IMR-90 (cell line): ENCODE measurements at regions not wholly inside any gene's neighbourhood (a gene's known extent, or its start where the extent isn't known, plus 50 kb on each side); places are given as distances from the start of the nearest gene placed in this dataset.

ENCODE experiments used
- BHLHE40 ChIP-seq: fragments of 150-350 bp; IDR thresholded peaks from 2 replicates; pipeline ENCODE4 v1.6.1; 2016; ENCODE audit warnings: mild to moderate bottlenecking, low read depth, low read length
- CEBPB ChIP-seq: IDR thresholded peaks from 2 replicates; pipeline ENCODE4 v1.6.1; 2012; ENCODE audit warnings: low read depth, low read length, improper control_type of control experiment
- FOS ChIP-seq: fragments of 150-350 bp; IDR thresholded peaks from 2 replicates; pipeline ENCODE4 v1.6.1; 2016; ENCODE audit warnings: low read depth, low read length
- MAFK ChIP-seq: IDR thresholded peaks from 2 replicates; pipeline ENCODE4 v1.6.1; 2012; ENCODE audit warnings: low read depth, low read length, improper control_type of control experiment
- MAZ ChIP-seq: IDR thresholded peaks from 2 replicates; pipeline ENCODE4 v1.6.1; 2012; ENCODE audit warnings: low read depth, mild to moderate bottlenecking, low read length, improper control_type of control experiment, moderate library complexity, borderline replicate concordance
- MXI1 ChIP-seq: IDR thresholded peaks from 2 replicates; pipeline ENCODE4 v1.6.1; 2012; ENCODE audit warnings: low read depth, mild to moderate bottlenecking, low read length, moderate library complexity, borderline replicate concordance
- NFE2L2 ChIP-seq: fragments of 150-350 bp; IDR thresholded peaks from 2 replicates; pipeline ENCODE4 v1.6.1; 2016; ENCODE audit warnings: low read depth, mild to moderate bottlenecking, low read length
- POLR2A ChIP-seq: IDR thresholded peaks from 2 replicates; pipeline ENCODE4 v1.6.1; 2012; ENCODE audit warnings: mild to moderate bottlenecking, low read depth, low read length
- RAD21 ChIP-seq: IDR thresholded peaks from 2 replicates; pipeline ENCODE4 v1.6.1; 2012; ENCODE audit warnings: low read length, improper control_type of control experiment
- RCOR1 ChIP-seq: IDR thresholded peaks from 2 replicates; pipeline ENCODE4 v1.6.1; 2012; ENCODE audit warnings: mild to moderate bottlenecking, low read length, improper control_type of control experiment; ENCODE audit not compliant: insufficient replicate concordance
- RFX5 ChIP-seq: IDR thresholded peaks from 2 replicates; pipeline ENCODE4 v1.8.0; 2012; ENCODE audit warnings: low read depth, mild to moderate bottlenecking, low read length, moderate library complexity
- SMC3 ChIP-seq: fragments of 150-350 bp; IDR thresholded peaks from 2 replicates; pipeline ENCODE4 v1.6.1; 2016; ENCODE audit warnings: low read depth, mild to moderate bottlenecking, antibody characterized with exemption, low read length, moderate library complexity
- TF ChIP-seq, protein P1 (sequence below): conservative IDR thresholded peaks from 2 replicates; pipeline ENCODE4 v1.5.1; 2012; ENCODE audit warnings: mild to moderate bottlenecking, low read depth, low read length, improper control_type of control experiment
- TF ChIP-seq, protein P2 (sequence below): fragments of 150-350 bp; IDR thresholded peaks from 2 replicates; pipeline ENCODE4 v1.6.1; 2017; ENCODE audit warnings: mild to moderate bottlenecking, antibody characterized with exemption, low read length, low read depth

DNA sequence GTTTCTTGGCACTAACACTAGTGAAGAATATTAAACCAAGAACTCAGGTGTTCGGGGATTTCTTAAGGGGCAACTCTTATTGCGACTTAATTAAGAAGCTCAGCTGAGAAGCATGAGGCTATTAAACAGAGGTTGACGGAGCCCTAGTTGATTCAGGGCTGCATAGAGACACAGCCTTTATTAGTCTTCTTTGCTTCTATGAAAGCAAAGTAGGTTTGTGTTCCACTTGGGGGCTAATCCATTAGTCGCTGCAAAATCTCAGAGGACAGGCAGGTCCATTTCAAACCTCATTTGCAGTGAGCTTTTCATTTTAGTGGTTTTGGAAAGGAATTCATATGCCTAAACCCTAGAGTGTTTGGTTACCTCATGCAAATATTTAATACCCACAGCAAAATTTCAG lies 506.6 kb upstream of the SULF2 start:
- TF ChIP-seq POLR2A: no peak
- TF ChIP-seq SMC3: no peak
- TF ChIP-seq, protein P1, sequence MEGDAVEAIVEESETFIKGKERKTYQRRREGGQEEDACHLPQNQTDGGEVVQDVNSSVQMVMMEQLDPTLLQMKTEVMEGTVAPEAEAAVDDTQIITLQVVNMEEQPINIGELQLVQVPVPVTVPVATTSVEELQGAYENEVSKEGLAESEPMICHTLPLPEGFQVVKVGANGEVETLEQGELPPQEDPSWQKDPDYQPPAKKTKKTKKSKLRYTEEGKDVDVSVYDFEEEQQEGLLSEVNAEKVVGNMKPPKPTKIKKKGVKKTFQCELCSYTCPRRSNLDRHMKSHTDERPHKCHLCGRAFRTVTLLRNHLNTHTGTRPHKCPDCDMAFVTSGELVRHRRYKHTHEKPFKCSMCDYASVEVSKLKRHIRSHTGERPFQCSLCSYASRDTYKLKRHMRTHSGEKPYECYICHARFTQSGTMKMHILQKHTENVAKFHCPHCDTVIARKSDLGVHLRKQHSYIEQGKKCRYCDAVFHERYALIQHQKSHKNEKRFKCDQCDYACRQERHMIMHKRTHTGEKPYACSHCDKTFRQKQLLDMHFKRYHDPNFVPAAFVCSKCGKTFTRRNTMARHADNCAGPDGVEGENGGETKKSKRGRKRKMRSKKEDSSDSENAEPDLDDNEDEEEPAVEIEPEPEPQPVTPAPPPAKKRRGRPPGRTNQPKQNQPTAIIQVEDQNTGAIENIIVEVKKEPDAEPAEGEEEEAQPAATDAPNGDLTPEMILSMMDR: no peak
- no peak for TF ChIP-seq RCOR1
- no peak for TF ChIP-seq RFX5
- TF ChIP-seq, protein P2, sequence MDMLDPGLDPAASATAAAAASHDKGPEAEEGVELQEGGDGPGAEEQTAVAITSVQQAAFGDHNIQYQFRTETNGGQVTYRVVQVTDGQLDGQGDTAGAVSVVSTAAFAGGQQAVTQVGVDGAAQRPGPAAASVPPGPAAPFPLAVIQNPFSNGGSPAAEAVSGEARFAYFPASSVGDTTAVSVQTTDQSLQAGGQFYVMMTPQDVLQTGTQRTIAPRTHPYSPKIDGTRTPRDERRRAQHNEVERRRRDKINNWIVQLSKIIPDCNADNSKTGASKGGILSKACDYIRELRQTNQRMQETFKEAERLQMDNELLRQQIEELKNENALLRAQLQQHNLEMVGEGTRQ: no peak
- no peak for TF ChIP-seq CEBPB
- no peak for TF ChIP-seq RAD21
- TF ChIP-seq FOS: no peak
- TF ChIP-seq MXI1: no peak
- TF ChIP-seq MAFK: no peak
- TF ChIP-seq BHLHE40: no peak
- no peak for TF ChIP-seq MAZ
- TF ChIP-seq NFE2L2: no peak
